HepG2 (cell line): ENCODE measurements at regions not wholly inside any gene's neighbourhood (a gene's known extent, or its start where the extent isn't known, plus 50 kb on each side); places are given as distances from the start of the nearest gene placed in this dataset.

Experiments
- ATAC-seq: fragments of 200-7000 bp; cut with Tn5 transposase; 3 replicates; pipeline ENCODE4 v1.9.1; 2020; ENCODE audit warnings: mild to moderate bottlenecking, moderate library complexity
- BruUV-seq: library from RNA; stranded (reverse); fragments of 400-500 nt; replicated peaks from 2 replicates; lab custom pipeline; 2021; lab: Mats Ljungman, UMichigan
- CTCF ChIA-PET: fragments of 300-600 bp; formaldehyde crosslinking; extraction: SDS; loops from one replicate; lab custom pipeline; 2021; ENCODE audit warnings: low total read pairs, inconsistent platforms, low intra/inter-chr PET ratio; lab: Yijun Ruan, JAX
- POLR2A ChIA-PET: fragments of 350-600 bp; sonication (Branson Sonifier 250); formaldehyde crosslinking; loops from one replicate; lab custom pipeline; 2020; ENCODE audit warnings: antibody characterized with exemption, inconsistent platforms; lab: Yijun Ruan, JAX
- DNase-seq: peaks from one replicate; pipeline ENCODE4 v3.0.0-alpha.2; 2015; ENCODE audit warnings: low spot score
- FAIRE-seq: peaks from 3 replicates; lab custom pipeline; 2011; peaks lifted over from hg19 to GRCh38; lab: Jason Lieb, UNC
- H2AFZ ChIP-seq: one replicate; pipeline ENCODE4 v1.6.1; 2011; ENCODE audit warnings: low read length, inconsistent platforms
- H3K27ac ChIP-seq: fragments of 300-600 bp; 3 replicates; pipeline ENCODE4 v1.8.0; 2011; ENCODE audit warnings: mixed run types, mild to moderate bottlenecking, mixed read lengths, low read length, inconsistent platforms; ENCODE audit not compliant: insufficient read depth; ENCODE audit errors: extremely low read length
- H3K27me3 ChIP-seq, 2 experiments: fragments of 200-600 bp in 1 of 2; 2 replicates in 1 of 2; 3 replicates in 1 of 2; pipeline versions ENCODE4 v1.6.0 to v1.8.0; 2011; ENCODE audit warnings: low read length in 2 of 2, mild to moderate bottlenecking in 2 of 2, moderate library complexity in 2 of 2, inconsistent platforms in 1 of 2; ENCODE audit not compliant: insufficient read depth in 2 of 2, control insufficient read depth in 1 of 2
- H3K36me3 ChIP-seq, 2 experiments: fragments of 200-600 bp in 1 of 2; replicated peaks in 1 of 2; 2 replicates in 1 of 2; 3 replicates in 1 of 2; pipeline versions ENCODE4 v1.5.1 to v1.8.0; 2011; ENCODE audit warnings: low read length in 2 of 2, inconsistent platforms in 1 of 2; ENCODE audit not compliant: insufficient read depth in 2 of 2, control insufficient read depth in 1 of 2
- H3K4me1 ChIP-seq: 2 replicates; pipeline ENCODE4 v1.5.1; 2012; ENCODE audit warnings: low read length, inconsistent platforms; ENCODE audit not compliant: insufficient read depth
- H3K4me2 ChIP-seq: 2 replicates; pipeline ENCODE4 v1.6.0; 2011; ENCODE audit warnings: low read depth, low read length, inconsistent platforms
- H3K4me3 ChIP-seq, 3 experiments: fragments of 200-600 bp in 1 of 3; sonication (generic), shearing (Covaris generic) in 1 of 3; replicated peaks in 1 of 3; 2 replicates each; pipeline ENCODE4 v1.5.1; 2011 to 2016; ENCODE audit warnings: low read length in 3 of 3, inconsistent platforms in 2 of 3, low read depth in 2 of 3, mild to moderate bottlenecking in 2 of 3, control low read depth in 1 of 3, mixed read lengths in 1 of 3; ENCODE audit not compliant: insufficient read depth in 1 of 3
- H3K79me2 ChIP-seq: one replicate; pipeline ENCODE4 v1.6.1; 2011; ENCODE audit warnings: low read length, inconsistent platforms; ENCODE audit not compliant: insufficient read depth
- H3K9ac ChIP-seq: 2 replicates; pipeline ENCODE4 v1.6.0; 2011; ENCODE audit warnings: mild to moderate bottlenecking, low read depth, low read length, inconsistent platforms; ENCODE audit not compliant: insufficient read depth
- H3K9me3 ChIP-seq: 2 replicates; pipeline ENCODE4 v1.5.1; 2012; ENCODE audit warnings: mild to moderate bottlenecking, low read length
- H4K20me1 ChIP-seq: 2 replicates; pipeline ENCODE4 v1.6.0; 2011; ENCODE audit warnings: inconsistent platforms, mild to moderate bottlenecking, low read length, moderate library complexity; ENCODE audit not compliant: insufficient read depth
- ATF1 ChIP-seq: IDR thresholded peaks from 2 replicates; pipeline ENCODE4 v1.6.1; 2016; ENCODE audit warnings: mild to moderate bottlenecking, control low read depth
- KLF15 ChIP-seq: sonication (generic); formaldehyde crosslinking; IDR thresholded peaks from 2 replicates; pipeline ENCODE4 v1.8.1; 2023; ENCODE audit warnings: borderline replicate concordance, mild to moderate bottlenecking, inconsistent platforms, missing genetic modification reagents, mixed read lengths
- PRDM15 ChIP-seq: sonication (generic); formaldehyde crosslinking; IDR thresholded peaks from 2 replicates; pipeline ENCODE4 v1.4.0; 2020; ENCODE audit warnings: missing genetic modification reagents
- ZNF33A ChIP-seq: sonication (generic); formaldehyde crosslinking; IDR thresholded peaks from 2 replicates; pipeline ENCODE4 v1.5.1; 2020; ENCODE audit warnings: missing genetic modification reagents, mild to moderate bottlenecking, moderate library complexity, borderline replicate concordance
- ZNF746 ChIP-seq: sonication (generic); formaldehyde crosslinking; IDR thresholded peaks from 2 replicates; pipeline ENCODE4 v1.8.0; 2022; ENCODE audit warnings: mild to moderate bottlenecking, missing genetic modification reagents
- WGBS: methylation state at CpG from one replicate; pipeline ENCODE4 v1.1.6; 2017; ENCODE audit warnings: low lambda C conversion rate; 5-methylcytosine and 5-hydroxymethylcytosine counted together
- in situ Hi-C: cut with HindIII; loops from 2 replicates; pipeline ENCODE4 v1.10.0; 2017; ENCODE audit warnings: low pct_unique_long_range_greater_than_20kb; ENCODE audit not compliant: extremely low pct_ligation_motif_present
- intact Hi-C: fragments of 100-400 bp; cut with micrococcal nuclease; formaldehyde crosslinking; loops from one replicate; pipeline ENCODE4 v1.10.0; 2022; ENCODE audit not compliant: unreplicated experiment
- TF ChIP-seq, protein P1 (sequence below): sonication (generic); formaldehyde crosslinking; conservative IDR thresholded peaks from 2 replicates; pipeline ENCODE4 v1.8.1; 2023; ENCODE audit warnings: missing genetic modification reagents

DNA sequence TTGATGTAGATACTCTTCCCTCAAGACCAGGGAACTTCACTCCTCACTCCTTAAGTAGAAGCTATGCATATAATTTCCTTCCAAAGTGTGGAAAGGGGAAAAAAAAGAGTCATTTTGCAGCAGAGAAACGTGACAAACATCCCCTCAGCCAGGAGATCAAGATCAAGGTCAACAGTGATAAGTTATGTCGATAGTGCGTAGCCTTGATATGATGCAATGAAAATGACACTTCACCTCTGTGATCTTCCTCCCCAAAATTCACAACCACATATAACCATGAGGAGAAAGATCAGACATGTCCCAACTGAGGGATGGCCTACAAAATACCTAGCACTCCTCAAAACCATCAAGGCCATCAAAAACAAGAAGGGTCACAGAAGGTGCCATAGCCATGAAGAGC is 160.4 kb upstream of the MYLIP start:
- H3K27ac ChIP-seq, result no peak overlapping the region
- in situ Hi-C loops, result no loop called here
- no TSS peak for BruUV-seq
- peaks cover 2% of the 10 kb centered on the region; the same call in 1 of the 2 replicates for H3K9me3 ChIP-seq
- no peaks in the 10 kb centered on the region for H4K20me1 ChIP-seq
- H3K79me2 ChIP-seq, result no peaks in the 10 kb centered on the region
- H3K4me3 ChIP-seq, result no peak overlapping the region
- no peaks in the 10 kb centered on the region for H3K36me3 ChIP-seq
- POLR2A ChIA-PET, result no interaction called here
- H3K4me1 ChIP-seq, result no peaks in the 10 kb centered on the region
- WGBS, result 14% methylated on average over 3 of the region's 3 CpGs
- peaks cover 3 to 66% of the 10 kb centered on the region in 2 experiments; a peak in 3 of 5 replicates for H3K27me3 ChIP-seq
- H3K4me2 ChIP-seq, result no peak overlapping the region
- no peak for ATAC-seq
- H3K9ac ChIP-seq, result no peak overlapping the region
- FAIRE-seq, result no peak
- no peak overlapping the region for H2AFZ ChIP-seq
- TF ChIP-seq PRDM15 (CRISPR knock-in tag) (no peak), KLF15 (CRISPR knock-in tag) (no peak), ATF1 (no peak)
- DNase-seq, result no peak
- intact Hi-C loops, result no loop called here
- CTCF ChIA-PET, result no interaction called here

DNA sequence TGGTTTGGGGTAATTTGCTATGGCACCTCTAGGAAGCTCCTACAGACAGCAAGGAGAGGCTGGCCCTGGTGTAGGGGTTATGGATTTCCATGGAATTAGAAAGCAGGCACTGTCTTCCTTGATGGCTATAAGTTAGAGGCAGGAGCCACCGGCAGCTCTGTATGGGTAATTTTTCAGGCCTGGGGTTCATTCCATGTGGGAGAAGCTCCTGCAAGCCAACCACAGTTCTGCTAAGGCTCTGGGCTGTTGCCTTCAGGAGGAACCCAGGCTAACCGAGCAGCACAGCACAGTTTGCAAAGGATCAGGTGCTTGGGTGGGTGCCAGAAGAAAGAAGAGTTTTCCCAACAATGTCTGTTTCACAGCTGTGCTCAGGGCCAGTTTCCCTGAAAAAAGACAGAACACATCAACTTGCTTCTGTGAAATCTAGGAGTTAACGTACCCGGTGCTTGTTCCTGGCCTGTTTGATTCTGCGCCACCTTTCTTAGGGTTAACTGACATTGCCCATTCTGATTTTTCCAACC is 162.8 kb upstream of the MYLIP start:
- 32% methylated on average over 5 of the region's 5 CpGs for WGBS
- no peak overlapping the region for H3K9ac ChIP-seq
- TF ChIP-seq ZNF33A (CRISPR knock-in tag) (no peak), ZNF746 (CRISPR knock-in tag) (no peak)
- TF ChIP-seq, protein P1, sequence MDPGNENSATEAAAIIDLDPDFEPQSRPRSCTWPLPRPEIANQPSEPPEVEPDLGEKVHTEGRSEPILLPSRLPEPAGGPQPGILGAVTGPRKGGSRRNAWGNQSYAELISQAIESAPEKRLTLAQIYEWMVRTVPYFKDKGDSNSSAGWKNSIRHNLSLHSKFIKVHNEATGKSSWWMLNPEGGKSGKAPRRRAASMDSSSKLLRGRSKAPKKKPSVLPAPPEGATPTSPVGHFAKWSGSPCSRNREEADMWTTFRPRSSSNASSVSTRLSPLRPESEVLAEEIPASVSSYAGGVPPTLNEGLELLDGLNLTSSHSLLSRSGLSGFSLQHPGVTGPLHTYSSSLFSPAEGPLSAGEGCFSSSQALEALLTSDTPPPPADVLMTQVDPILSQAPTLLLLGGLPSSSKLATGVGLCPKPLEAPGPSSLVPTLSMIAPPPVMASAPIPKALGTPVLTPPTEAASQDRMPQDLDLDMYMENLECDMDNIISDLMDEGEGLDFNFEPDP, result no peak
- no peaks in the 10 kb centered on the region for H4K20me1 ChIP-seq
- no peaks in the 10 kb centered on the region for H3K79me2 ChIP-seq
- H3K27ac ChIP-seq, result no peak overlapping the region
- H3K4me3 ChIP-seq, result no peak overlapping the region
- no peaks in the 10 kb centered on the region for H3K36me3 ChIP-seq
- ATAC-seq (no peak), FAIRE-seq (no peak), DNase-seq (no peak)
- CTCF ChIA-PET, result no interaction called here
- H3K4me2 ChIP-seq, result no peak overlapping the region
- POLR2A ChIA-PET, result no interaction called here
- H2AFZ ChIP-seq, result no peak overlapping the region
- H3K4me1 ChIP-seq, result no peaks in the 10 kb centered on the region
- no TSS peak for BruUV-seq
- no peaks in the 10 kb centered on the region for H3K9me3 ChIP-seq
- in situ Hi-C loops, result no loop called here
- intact Hi-C loops, result no loop called here
- peaks cover 1 to 79% of the 10 kb centered on the region in 2 experiments; a peak in 3 of 5 replicates for H3K27me3 ChIP-seq
